ENCODE measurements at regions not wholly inside any gene's neighbourhood (a gene's known extent, or its start where the extent isn't known, plus 50 kb on each side); places are given as distances from the start of the nearest gene placed in this dataset.
A peak's percentile ranks its signal among the peaks of the same experiment; 100 is the strongest.
"Not testable (repeated sequence)": the region's sequence is repeated elsewhere in the genome, so short reads cannot be mapped to it uniquely, and the experiment has no call there.

GRCh38 chr5:14992751-14993458 lies 121.3 kb upstream of the ANKH start:
- H3K4me1 ChIP-seq (ENCODE audit: insufficient read depth, low read length); H3K36me3 ChIP-seq (ENCODE audit: insufficient read depth, low read length); H3K27me3 Mint-ChIP-seq; H3K9me3 ChIP-seq (ENCODE audit: control insufficient read depth in 1 of 2, low read length in 2 of 2); H3K36me3 Mint-ChIP-seq; H3K9me3 Mint-ChIP-seq; H3K27me3 ChIP-seq (ENCODE audit: insufficient read depth, low read length): not testable (repeated sequence)
- peak; percentile 78 to 91 (median 82) for DNase-seq
- POLR2A ChIA-PET (ENCODE audit: partially characterized antibody): interaction anchor here (0.7 to 1.9 kb wide), 9 partner anchors 11 to 411 kb away, joined by 3 to 12 read pairs (median 4); partner anchors contain the start of genes ANKH, OTULIN and OTULINL
- CTCF ChIA-PET (ENCODE audit: partially characterized antibody): interaction anchor here (0.6 to 3.2 kb wide), 24 partner anchors 9 to 344 kb away, joined by 3 to 29 read pairs (median 4); no protein-coding TSS in a partner anchor
- Mint-ChIP-seq H3K4me1 (peaks cover 5 to 15% (median 9%) of the 10 kb centered on the region in 4 donors), H3K27ac (peak overlapping the region; percentile 88 to 100 (median 99)), H3K4me3 (peak overlapping the region; percentile 97 to 99 (median 98))
- Histone ChIP-seq H3K4me3 (ENCODE audit: low read length in 2 of 2) (peak overlapping the region; percentile 64 to 80), H3K27ac (ENCODE audit: low read depth, low read length) (peak overlapping the region; percentile 81)
- intact Hi-C loops (cut with micrococcal nuclease): loop anchor here (2.0 to 10.0 kb wide), 2 partner anchors 122 to 398 kb away; partner anchors contain the start of gene ANKH

- Mint-ChIP-seq H3K9me3 (no peaks in the 10 kb centered on the region), H3K36me3 (peaks cover 0 to 5% of the 10 kb centered on the region in 2 donors), H3K27me3 (no peaks in the 10 kb centered on the region), H3K4me1 (peaks cover 19 to 31% (median 26%) of the 10 kb centered on the region in 4 donors), H3K4me3 (no peak overlapping the region), H3K27ac (no peak overlapping the region)
- H3K4me1 ChIP-seq (ENCODE audit: insufficient read depth, low read length): peaks cover 28% of the 10 kb centered on the region
- no peaks in the 10 kb centered on the region for H3K36me3 ChIP-seq (ENCODE audit: insufficient read depth, low read length)
- no peaks in the 10 kb centered on the region for H3K9me3 ChIP-seq (ENCODE audit: control insufficient read depth in 1 of 2, low read length in 2 of 2)
- ChIA-PET POLR2A (ENCODE audit: partially characterized antibody) (no interaction called here), CTCF (ENCODE audit: partially characterized antibody) (interaction anchor here (1.1 to 1.5 kb wide), 3 partner anchors 12 to 15 kb away, joined by 3 to 4 read pairs (median 4); no protein-coding TSS in a partner anchor)
- no peak overlapping the region for H3K27ac ChIP-seq (ENCODE audit: low read depth, low read length)
- intact Hi-C loops (cut with micrococcal nuclease): no loop called here
- H3K27me3 ChIP-seq (ENCODE audit: insufficient read depth, low read length): no peaks in the 10 kb centered on the region
- no peak for DNase-seq
- no peak overlapping the region for H3K4me3 ChIP-seq (ENCODE audit: low read length in 2 of 2)
Measured at GRCh38 chr5:14988223-14988622, 116.6 kb upstream of the ANKH start.

- ChIA-PET POLR2A (ENCODE audit: partially characterized antibody) (no interaction called here), CTCF (ENCODE audit: partially characterized antibody) (interaction anchor here (0.9 to 3.2 kb wide), 5 partner anchors 14 to 42 kb away, joined by 3 to 14 read pairs (median 4); no protein-coding TSS in a partner anchor)
- no peak overlapping the region for H3K4me3 ChIP-seq (ENCODE audit: low read length in 2 of 2)
- no peak overlapping the region for H3K4me3 Mint-ChIP-seq
- no peaks in the 10 kb centered on the region for H3K36me3 Mint-ChIP-seq
- H3K9me3 Mint-ChIP-seq: no peaks in the 10 kb centered on the region
- no peaks in the 10 kb centered on the region for H3K9me3 ChIP-seq (ENCODE audit: control insufficient read depth in 1 of 2, low read length in 2 of 2)
- H3K27ac ChIP-seq (ENCODE audit: low read depth, low read length): no peak overlapping the region
- peaks cover 16 to 22% (median 20%) of the 10 kb centered on the region in 4 donors for H3K4me1 Mint-ChIP-seq
- no peaks in the 10 kb centered on the region for H3K36me3 ChIP-seq (ENCODE audit: insufficient read depth, low read length)
- H3K27me3 Mint-ChIP-seq: no peaks in the 10 kb centered on the region
- H3K27ac Mint-ChIP-seq: no peak overlapping the region
- DNase-seq: no peak
- intact Hi-C loops (cut with micrococcal nuclease): no loop called here
- peaks cover 21% of the 10 kb centered on the region for H3K4me1 ChIP-seq (ENCODE audit: insufficient read depth, low read length)
- no peaks in the 10 kb centered on the region for H3K27me3 ChIP-seq (ENCODE audit: insufficient read depth, low read length)
Measured at GRCh38 chr5:14986413-14986812, 114.8 kb upstream of the ANKH start.

GRCh38 chr5:14983666-14984441 lies 112.3 kb upstream of the ANKH start:
- Mint-ChIP-seq H3K27me3 (peaks cover 0 to 1% of the 10 kb centered on the region in 2 donors), H3K36me3 (no peaks in the 10 kb centered on the region), H3K9me3 (no peaks in the 10 kb centered on the region), H3K4me1 (peaks cover 16 to 22% (median 20%) of the 10 kb centered on the region in 4 donors), H3K27ac (peak overlapping the region in 4 of 7 donors; percentile 16 to 45 (median 28)), H3K4me3 (peak overlapping the region in 2 of 8 donors; percentile 27 to 30)
- intact Hi-C loops (cut with micrococcal nuclease): no loop called here
- H3K4me1 ChIP-seq (ENCODE audit: insufficient read depth, low read length): peaks cover 21% of the 10 kb centered on the region
- no peaks in the 10 kb centered on the region for H3K36me3 ChIP-seq (ENCODE audit: insufficient read depth, low read length)
- no peak overlapping the region for H3K4me3 ChIP-seq (ENCODE audit: low read length in 2 of 2)
- ChIA-PET CTCF (ENCODE audit: partially characterized antibody) (interaction anchor here (0.8 to 3.2 kb wide), 6 partner anchors 9 to 299 kb away, joined by 3 to 14 read pairs (median 6); no protein-coding TSS in a partner anchor), POLR2A (ENCODE audit: partially characterized antibody) (interaction anchor here (0.7 to 1.6 kb wide), 2 partner anchors 8 to 77 kb away, joined by 3 to 5 read pairs; no protein-coding TSS in a partner anchor)
- no peak overlapping the region for H3K27ac ChIP-seq (ENCODE audit: low read depth, low read length)
- no peaks in the 10 kb centered on the region for H3K9me3 ChIP-seq (ENCODE audit: control insufficient read depth in 1 of 2, low read length in 2 of 2)
- peak in 3 of 5 donors; percentile 8 to 28 (median 23) for DNase-seq
- H3K27me3 ChIP-seq (ENCODE audit: insufficient read depth, low read length): no peaks in the 10 kb centered on the region

- Mint-ChIP-seq H3K4me1 (peaks cover 16 to 22% (median 20%) of the 10 kb centered on the region in 4 donors), H3K27ac (peak overlapping the region in 1 of 7 donors; percentile 2), H3K36me3 (no peaks in the 10 kb centered on the region), H3K4me3 (no peak overlapping the region), H3K9me3 (peaks cover 0 to 7% (median 0%) of the 10 kb centered on the region in 8 donors), H3K27me3 (peaks cover 3 to 4% of the 10 kb centered on the region in 2 donors)
- ChIA-PET CTCF (ENCODE audit: partially characterized antibody) (interaction anchor here (1.8 kb wide), 1 partner anchor 254 kb away, joined by 3 read pairs; no protein-coding TSS in a partner anchor), POLR2A (ENCODE audit: partially characterized antibody) (no interaction called here)
- Histone ChIP-seq H3K4me1 (ENCODE audit: insufficient read depth, low read length) (peaks cover 21% of the 10 kb centered on the region), H3K4me3 (ENCODE audit: low read length in 2 of 2) (no peak overlapping the region), H3K27ac (ENCODE audit: low read depth, low read length) (no peak overlapping the region), H3K36me3 (ENCODE audit: insufficient read depth, low read length) (no peaks in the 10 kb centered on the region), H3K27me3 (ENCODE audit: insufficient read depth, low read length) (no peaks in the 10 kb centered on the region), H3K9me3 (ENCODE audit: control insufficient read depth in 1 of 2, low read length in 2 of 2) (no peaks in the 10 kb centered on the region)
- intact Hi-C loops (cut with micrococcal nuclease): no loop called here
- no peak for DNase-seq
Measured at GRCh38 chr5:14980698-14981097, 109.1 kb upstream of the ANKH start.

- Mint-ChIP-seq H3K4me1 (no peaks in the 10 kb centered on the region), H3K27ac (no peak overlapping the region), H3K9me3 (peaks cover 0 to 7% (median 0%) of the 10 kb centered on the region in 8 donors), H3K27me3 (peaks cover 3 to 6% of the 10 kb centered on the region in 2 donors), H3K36me3 (no peaks in the 10 kb centered on the region), H3K4me3 (no peak overlapping the region)
- no peaks in the 10 kb centered on the region for H3K36me3 ChIP-seq (ENCODE audit: insufficient read depth, low read length)
- no peaks in the 10 kb centered on the region for H3K9me3 ChIP-seq (ENCODE audit: control insufficient read depth in 1 of 2, low read length in 2 of 2)
- no peaks in the 10 kb centered on the region for H3K4me1 ChIP-seq (ENCODE audit: insufficient read depth, low read length)
- no peak for DNase-seq
- no peak overlapping the region for H3K4me3 ChIP-seq (ENCODE audit: low read length in 2 of 2)
- ChIA-PET CTCF (ENCODE audit: partially characterized antibody) (interaction anchor here (0.7 to 2.4 kb wide), 4 partner anchors 16 to 26 kb away, joined by 3 to 5 read pairs (median 4); no protein-coding TSS in a partner anchor), POLR2A (ENCODE audit: partially characterized antibody) (no interaction called here)
- no peak overlapping the region for H3K27ac ChIP-seq (ENCODE audit: low read depth, low read length)
- H3K27me3 ChIP-seq (ENCODE audit: insufficient read depth, low read length): no peaks in the 10 kb centered on the region
- intact Hi-C loops (cut with micrococcal nuclease): no loop called here
Measured at GRCh38 chr5:14977058-14977685, 105.6 kb upstream of the ANKH start.

Data from CD4-positive, alpha-beta memory T cell (primary cell).